HCT116 (cell line): ENCODE measurements at regions not wholly inside any gene's neighbourhood (a gene's known extent, or its start where the extent isn't known, plus 50 kb on each side); places are given as distances from the start of the nearest gene placed in this dataset.

Experiments
- ATAC-seq: fragments of 200-7000 bp; cut with Tn5 transposase; 2 replicates; pipeline ENCODE4 v1.9.1; 2020; ENCODE audit warnings: mild to moderate bottlenecking, moderate library complexity
- BruUV-seq: library from RNA; stranded (reverse); fragments of 400-500 nt; replicated peaks from 2 replicates; lab custom pipeline; 2021; lab: Mats Ljungman, UMichigan
- CTCF ChIA-PET: fragments of 300-600 bp; sonication (Branson Sonifier 250); formaldehyde crosslinking; loops from one replicate; lab custom pipeline; 2021; ENCODE audit warnings: antibody characterized with exemption; lab: Charles Lee
- POLR2A ChIA-PET: fragments of 300-600, 350-600 bp; sonication (Branson Sonifier 250); formaldehyde crosslinking; loops from one replicate; lab custom pipeline; 2021; ENCODE audit warnings: antibody characterized with exemption; lab: Charles Lee
- RAD21 ChIA-PET, 2 experiments: fragments of 300-600 bp; sonication (Branson Sonifier 250); formaldehyde crosslinking; loops; one replicate each; lab custom pipeline; 2023; ENCODE audit warnings: low total read pairs in 2 of 2; ENCODE audit not compliant: uncharacterized antibody in 2 of 2, unreplicated experiment in 2 of 2, low non-redundant PET in 1 of 2; lab: Charles Lee
- DNase-seq: peaks from one replicate; pipeline ENCODE4 v3.0.0-alpha.2; 2010; ENCODE audit warnings: low read depth, low spot score
- H2AFZ ChIP-seq: fragments of 200-600 bp; shearing (Covaris generic), sonication (generic); 2 replicates; pipeline ENCODE4 v1.6.1; 2017; ENCODE audit warnings: low read depth, mixed run types, mixed read lengths, antibody characterized with exemption, low read length; ENCODE audit not compliant: poor library complexity, severe bottlenecking
- H3K27ac ChIP-seq: 2 replicates; pipeline ENCODE4 v1.5.1; 2012; ENCODE audit warnings: low read depth, low read length
- H3K27me3 ChIP-seq: fragments of 200-600 bp; sonication (generic); 2 replicates; pipeline ENCODE4 v1.6.1; 2016; ENCODE audit warnings: mixed run types, low read length, mixed read lengths; ENCODE audit not compliant: insufficient read depth
- H3K36me3 ChIP-seq, 2 experiments: fragments of 200-500 bp in 1 of 2; fragments of 200-600 bp in 1 of 2; sonication (Bioruptor generic) in 1 of 2; sonication (generic) in 1 of 2; 2 replicates each; pipeline versions ENCODE4 v1.5.1 to v1.6.1; 2014 to 2016; ENCODE audit warnings: low read length in 2 of 2, inconsistent platforms in 1 of 2, mixed read lengths in 1 of 2, mixed run types in 1 of 2; ENCODE audit not compliant: insufficient read depth in 2 of 2, control insufficient read depth in 1 of 2
- H3K4me1 ChIP-seq, 2 experiments: fragments of 200-600 bp in 1 of 2; sonication (generic) in 1 of 2; 2 replicates each; pipeline versions ENCODE4 v1.5.1 to v1.6.1; 2012 to 2017; ENCODE audit warnings: low read length in 2 of 2, inconsistent platforms in 1 of 2, mild to moderate bottlenecking in 1 of 2, mixed read lengths in 1 of 2, mixed run types in 1 of 2, moderate library complexity in 1 of 2; ENCODE audit not compliant: insufficient read depth in 2 of 2, control insufficient read depth in 1 of 2
- H3K4me2 ChIP-seq: fragments of 200-600 bp; sonication (generic); 2 replicates; pipeline ENCODE4 v1.6.1; 2017; ENCODE audit warnings: mixed run types, low read length, mixed read lengths
- H3K4me3 ChIP-seq, 2 experiments: fragments of 200-600 bp in 1 of 2; sonication (generic) in 1 of 2; replicated peaks in 1 of 2; 2 replicates each; pipeline ENCODE4 v1.5.1; 2011 to 2016; ENCODE audit warnings: low read length in 2 of 2, control low read depth in 1 of 2, low read depth in 1 of 2, mild to moderate bottlenecking in 1 of 2, mixed read lengths in 1 of 2, mixed run types in 1 of 2
- H3K79me2 ChIP-seq: fragments of 200-600 bp; sonication (generic); 2 replicates; pipeline ENCODE4 v1.6.1; 2017; ENCODE audit warnings: mild to moderate bottlenecking, mixed run types, low read length, moderate library complexity, mixed read lengths; ENCODE audit not compliant: insufficient read depth
- H3K9ac ChIP-seq: fragments of 200-600 bp; sonication (generic); 2 replicates; pipeline ENCODE4 v1.6.1; 2016; ENCODE audit warnings: low read length, mixed read lengths
- H3K9me2 ChIP-seq: fragments of 200-600 bp; sonication (generic), shearing (Covaris generic); 2 replicates; pipeline ENCODE4 v1.6.1; 2017; ENCODE audit warnings: mixed run types, mild to moderate bottlenecking, moderate library complexity; ENCODE audit not compliant: insufficient read depth
- H3K9me3 ChIP-seq, 2 experiments: fragments of 200-500 bp in 1 of 2; fragments of 200-600 bp in 1 of 2; sonication (Bioruptor generic) in 1 of 2; sonication (generic) in 1 of 2; 2 replicates each; pipeline ENCODE4 v1.6.1; 2014 to 2017; ENCODE audit warnings: low read length in 2 of 2, mixed read lengths in 2 of 2, inconsistent platforms in 1 of 2, low read depth in 1 of 2, mild to moderate bottlenecking in 1 of 2, mixed run types in 1 of 2, moderate library complexity in 1 of 2; ENCODE audit not compliant: control insufficient read depth in 1 of 2, insufficient read depth in 1 of 2
- H4K20me1 ChIP-seq: fragments of 200-600 bp; sonication (generic), shearing (Covaris generic); 2 replicates; pipeline ENCODE4 v1.6.1; 2017; ENCODE audit warnings: mixed run types, mild to moderate bottlenecking, moderate library complexity; ENCODE audit not compliant: insufficient read depth
- ATF3 ChIP-seq: IDR thresholded peaks from 2 replicates; pipeline ENCODE4 v1.6.1; 2012
- CEBPB ChIP-seq: IDR thresholded peaks from 2 replicates; pipeline ENCODE4 v1.6.1; 2012; ENCODE audit warnings: low read depth
- EGR1 ChIP-seq: IDR thresholded peaks from 2 replicates; pipeline ENCODE4 v1.6.1; 2012; ENCODE audit warnings: low read depth
- ELF1 ChIP-seq: IDR thresholded peaks from 2 replicates; pipeline ENCODE4 v1.6.1; 2012; ENCODE audit warnings: low read depth, borderline replicate concordance
- EZH2 ChIP-seq: fragments of 200-600 bp; sonication (generic); IDR thresholded peaks from 2 replicates; pipeline ENCODE4 v1.6.1; 2017; ENCODE audit warnings: antibody characterized with exemption, mixed run types
- FOSL1 ChIP-seq: IDR thresholded peaks from 2 replicates; pipeline ENCODE4 v1.6.1; 2012; ENCODE audit warnings: low read depth
- JUND ChIP-seq: IDR thresholded peaks from 2 replicates; pipeline ENCODE4 v1.6.1; 2012
- MAX ChIP-seq: IDR thresholded peaks from 2 replicates; pipeline ENCODE4 v1.6.1; 2012
- POLR2A ChIP-seq: IDR thresholded peaks from 2 replicates; pipeline ENCODE4 v1.7.0; 2011; ENCODE audit warnings: borderline replicate concordance; ENCODE audit not compliant: insufficient read depth, insufficient read length; ENCODE audit errors: extremely low read depth
- POLR2AphosphoS5 ChIP-seq: IDR thresholded peaks from 2 replicates; pipeline ENCODE4 v1.6.1; 2011; ENCODE audit warnings: mild to moderate bottlenecking, low read depth, low read length, moderate library complexity
- RAD21 ChIP-seq: IDR thresholded peaks from 2 replicates; pipeline ENCODE4 v1.6.1; 2012; ENCODE audit warnings: low read depth, mild to moderate bottlenecking
- SIN3A ChIP-seq: IDR thresholded peaks from 2 replicates; pipeline ENCODE4 v1.6.1; 2012; ENCODE audit warnings: low read depth
- SP1 ChIP-seq: IDR thresholded peaks from 2 replicates; pipeline ENCODE4 v1.6.1; 2012; ENCODE audit warnings: low read depth
- SRF ChIP-seq: IDR thresholded peaks from 2 replicates; pipeline ENCODE4 v1.6.1; 2012; ENCODE audit warnings: low read depth
- TCF7L2 ChIP-seq: IDR thresholded peaks from 2 replicates; pipeline ENCODE4 v1.7.0; 2011; ENCODE audit warnings: borderline replicate concordance, inconsistent platforms; ENCODE audit not compliant: insufficient read depth, insufficient read length; ENCODE audit errors: extremely low read depth
- YY1 ChIP-seq: IDR thresholded peaks from 2 replicates; pipeline ENCODE4 v1.6.1; 2011; ENCODE audit warnings: low read length, low read depth, moderate library complexity, mild to moderate bottlenecking; ENCODE audit not compliant: insufficient replicate concordance; ENCODE audit errors: extremely low read depth
- ZFX ChIP-seq: fragments of 450-650 bp; IDR thresholded peaks from 2 replicates; pipeline ENCODE4 v1.6.1; 2017
- ZNF274 ChIP-seq: fragments of 200-500 bp; sonication (Bioruptor generic); IDR thresholded peaks from 2 replicates; pipeline ENCODE4 v1.6.1; 2014; ENCODE audit warnings: mild to moderate bottlenecking, low read depth, low read length, inconsistent platforms
- intact Hi-C: fragments of 100-400 bp; cut with micrococcal nuclease; formaldehyde crosslinking; loops from 2 replicates; pipeline ENCODE4 v1.10.0; 2022

- ATAC-seq = no peak
- H3K4me1 ChIP-seq = no peaks in the 10 kb centered on the region
- H3K79me2 ChIP-seq = no peaks in the 10 kb centered on the region
- H4K20me1 ChIP-seq = no peaks in the 10 kb centered on the region
- H3K9me2 ChIP-seq = no peaks in the 10 kb centered on the region
- no TSS peak for BruUV-seq
- no peak overlapping the region for H3K4me3 ChIP-seq
- TF ChIP-seq JUND (no peak), YY1 (no peak), SIN3A (no peak), POLR2A (no peak), MAX (no peak), TCF7L2 (no peak), EZH2 (no peak), ATF3 (no peak), CEBPB (no peak), EGR1 (no peak), FOSL1 (no peak), SRF (no peak), SP1 (no peak), RAD21 (no peak), ZNF274 (no peak), ELF1 (no peak), ZFX (no peak), POLR2AphosphoS5 (no peak)
- ChIA-PET CTCF (no interaction called here), POLR2A (no interaction called here), RAD21 (no interaction called here)
- H3K4me2 ChIP-seq = no peak overlapping the region
- no peaks in the 10 kb centered on the region for H3K36me3 ChIP-seq
- intact Hi-C loops = no loop called here
- H2AFZ ChIP-seq = no peak overlapping the region
- H3K27me3 ChIP-seq = no peaks in the 10 kb centered on the region
- no peak overlapping the region for H3K27ac ChIP-seq
- H3K9me3 ChIP-seq = peaks cover 5 to 7% of the 10 kb centered on the region in 2 experiments; a peak in 2 of 4 replicates
- H3K9ac ChIP-seq = no peak overlapping the region
- DNase-seq = no peak
Observed at GRCh38 chr10:55892276-55892675, 468.8 kb downstream of the ZWINT start.
